HUES6 (cell line): ENCODE measurements at regions not wholly inside any gene's neighbourhood (a gene's known extent, or its start where the extent isn't known, plus 50 kb on each side); places are given as distances from the start of the nearest gene placed in this dataset.

Experiments
- H3K27ac ChIP-seq: 2 replicates; pipeline ENCODE4 v1.7.0; 2013; ENCODE audit warnings: low read depth, mild to moderate bottlenecking, low read length, inconsistent platforms
- H3K27me3 ChIP-seq: 2 replicates; pipeline ENCODE4 v1.6.1; 2013; ENCODE audit warnings: low read length; ENCODE audit not compliant: control insufficient read depth, insufficient read depth
- H3K36me3 ChIP-seq: 2 replicates; pipeline ENCODE4 v1.6.1; 2013; ENCODE audit warnings: low read length; ENCODE audit not compliant: control insufficient read depth, insufficient read depth
- H3K4me1 ChIP-seq: 2 replicates; pipeline ENCODE4 v1.6.1; 2013; ENCODE audit warnings: low read length; ENCODE audit not compliant: control insufficient read depth, insufficient read depth
- H3K4me3 ChIP-seq: 2 replicates; pipeline ENCODE4 v1.5.1; 2013; ENCODE audit warnings: low read depth, low read length
- H3K9ac ChIP-seq: one replicate; pipeline ENCODE4 v1.6.1; 2013; ENCODE audit warnings: mild to moderate bottlenecking, low read length
- H3K9me3 ChIP-seq: 2 replicates; pipeline ENCODE4 v1.6.1; 2013; ENCODE audit warnings: low read depth, low read length; ENCODE audit not compliant: control insufficient read depth, insufficient read depth

DNA sequence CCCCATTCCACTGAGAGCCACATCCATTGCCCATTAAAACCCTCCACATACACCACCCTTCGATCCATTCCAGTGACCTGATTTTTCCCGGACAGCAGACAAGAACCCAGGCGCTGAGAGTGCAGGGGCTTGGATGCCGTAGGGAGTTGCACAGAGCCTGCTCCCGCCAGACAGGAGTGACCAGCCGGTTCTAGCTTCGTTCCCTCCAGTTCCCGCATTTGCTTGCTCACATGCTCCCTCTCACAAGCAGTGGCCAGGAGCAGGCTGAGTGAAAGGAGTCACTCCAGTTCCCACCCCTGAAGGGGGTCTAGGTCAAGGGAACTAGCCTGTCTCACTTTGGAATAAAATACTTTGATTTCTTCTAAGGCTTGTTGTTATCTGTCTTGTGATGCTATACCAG lies 119.5 kb downstream of the SKIDA1 start:
- Histone ChIP-seq H3K27ac (no peak overlapping the region), H3K4me1 (peaks cover 30% of the 10 kb centered on the region), H3K9me3 (peaks cover 8% of the 10 kb centered on the region), H3K9ac (no peak overlapping the region), H3K36me3 (no peaks in the 10 kb centered on the region), H3K27me3 (no peaks in the 10 kb centered on the region), H3K4me3 (no peak overlapping the region)

DNA sequence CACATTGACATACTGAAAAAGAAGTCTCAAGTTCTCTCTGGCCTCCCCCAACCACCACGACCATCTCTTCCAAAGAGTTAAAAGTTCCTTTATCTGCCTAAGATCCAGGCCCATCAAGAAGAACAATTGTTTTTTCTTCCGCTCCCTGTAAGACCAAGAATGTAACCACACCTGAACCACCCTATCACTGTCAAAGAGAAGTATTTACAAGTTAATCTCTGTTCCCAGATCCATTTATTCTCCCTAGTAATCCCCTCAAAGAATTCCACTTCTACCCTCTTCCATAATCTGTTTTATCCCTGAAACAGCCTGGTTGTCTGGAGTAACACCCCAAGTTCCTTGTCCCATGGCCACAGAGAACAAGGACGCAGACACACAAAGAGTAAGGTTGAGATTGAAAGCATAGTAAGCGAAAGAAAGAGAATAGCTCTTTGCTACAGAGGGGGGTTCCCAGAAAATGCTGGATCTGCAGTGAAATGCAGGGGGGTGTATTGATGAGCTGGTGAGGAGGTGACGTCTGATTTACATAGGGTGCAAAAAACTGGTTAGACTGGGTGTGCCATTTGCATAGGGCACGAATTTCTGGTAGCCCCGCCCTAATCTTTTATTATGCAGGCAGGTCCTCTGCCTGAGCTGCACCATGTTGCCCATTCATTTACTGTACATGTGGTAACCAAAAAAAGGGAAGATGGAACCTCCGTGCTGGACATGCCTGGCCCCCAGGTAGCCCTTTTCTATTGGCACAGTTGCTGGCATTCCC lies 122.0 kb downstream of the SKIDA1 start:
- Histone ChIP-seq H3K27ac (no peak overlapping the region), H3K9me3 (peaks cover 8% of the 10 kb centered on the region), H3K27me3 (no peaks in the 10 kb centered on the region), H3K4me1 (peaks cover 34% of the 10 kb centered on the region), H3K36me3 (no peaks in the 10 kb centered on the region), H3K4me3 (no peak overlapping the region), H3K9ac (no peak overlapping the region)

DNA sequence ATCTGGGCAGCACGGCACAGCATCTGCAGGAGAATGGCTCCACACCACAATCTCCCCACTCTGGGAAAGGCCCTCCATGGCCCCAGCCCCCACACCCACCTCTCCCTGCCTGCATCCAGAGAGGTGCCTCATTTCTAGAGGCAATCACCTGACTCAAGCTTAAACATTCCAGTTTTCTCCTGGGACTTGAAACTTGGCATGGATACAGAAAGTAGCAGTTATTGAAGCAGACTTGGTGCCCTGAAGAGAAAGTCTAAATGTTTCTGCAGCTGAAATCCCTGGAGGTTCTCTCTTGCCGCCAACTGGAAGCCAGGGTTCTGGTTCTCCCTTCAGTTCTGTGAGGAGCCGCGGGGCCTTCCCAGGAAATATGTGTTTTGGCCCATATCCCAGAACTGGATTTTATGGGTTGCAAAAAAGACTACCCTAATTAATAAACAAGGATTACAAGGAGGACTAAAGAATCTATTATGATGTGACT lies 122.8 kb downstream of the SKIDA1 start:
- Histone ChIP-seq H3K4me1 (peaks cover 29% of the 10 kb centered on the region; the same call in 1 of the 2 replicates), H3K9me3 (peaks cover 8% of the 10 kb centered on the region), H3K27ac (no peak overlapping the region), H3K36me3 (no peaks in the 10 kb centered on the region), H3K9ac (no peak overlapping the region), H3K27me3 (no peaks in the 10 kb centered on the region), H3K4me3 (no peak overlapping the region)

DNA sequence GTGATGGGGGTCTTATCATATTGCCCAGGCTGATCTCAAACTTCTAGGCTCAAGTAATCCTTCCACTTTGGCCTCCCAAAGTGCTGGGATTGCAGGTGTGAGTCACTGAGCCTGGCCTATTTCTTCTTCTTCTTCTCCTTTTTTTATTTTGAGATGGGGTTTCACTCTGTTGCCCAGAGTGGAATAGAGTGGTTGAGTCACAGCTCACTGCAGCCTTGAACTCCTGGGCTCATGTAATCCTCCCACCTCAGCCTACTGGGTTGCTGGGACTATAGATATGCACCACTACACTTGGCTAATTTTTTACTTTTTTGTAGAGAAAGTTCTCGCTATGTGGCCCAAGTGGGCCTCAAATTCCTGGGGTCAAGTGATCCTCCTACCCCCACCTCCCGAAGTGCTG lies 124.3 kb downstream of the SKIDA1 start:
- Histone ChIP-seq H3K36me3 (no peaks in the 10 kb centered on the region), H3K4me1 (peaks cover 18% of the 10 kb centered on the region; the same call in 1 of the 2 replicates), H3K4me3 (no peak overlapping the region), H3K9ac (no peak overlapping the region), H3K27ac (no peak overlapping the region), H3K27me3 (no peaks in the 10 kb centered on the region), H3K9me3 (peaks cover 8% of the 10 kb centered on the region)

DNA sequence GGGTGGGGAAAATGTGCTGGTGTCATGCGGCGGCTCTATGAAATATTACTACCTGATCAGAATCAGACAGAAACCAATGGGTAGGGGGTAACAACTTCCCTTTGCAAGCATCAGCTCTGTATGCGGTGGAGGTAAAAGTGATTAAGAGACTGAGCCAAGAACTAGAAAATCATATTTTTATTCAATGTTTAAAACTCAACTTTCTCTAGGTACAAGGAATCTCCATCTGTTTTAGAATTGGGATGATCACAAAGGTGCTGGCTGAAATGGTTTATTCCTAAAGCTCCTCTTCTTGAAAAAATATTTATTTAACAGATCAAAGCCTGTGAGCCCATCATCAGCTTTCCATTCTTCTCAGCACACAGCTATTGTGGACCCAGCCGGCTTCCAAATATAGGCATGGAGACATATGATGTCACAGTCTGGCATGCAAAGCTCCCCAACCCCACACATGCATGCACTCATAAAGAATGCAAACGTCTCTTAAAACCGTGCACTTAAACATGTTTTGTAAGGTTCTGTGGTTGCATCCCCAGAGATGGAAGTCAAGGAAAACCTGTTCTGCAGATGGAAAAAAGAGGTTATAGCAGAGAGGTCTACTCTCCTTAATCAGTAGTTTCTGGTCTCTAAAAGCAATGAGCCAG lies 126.0 kb downstream of the SKIDA1 start:
- Histone ChIP-seq H3K27ac (no peak overlapping the region), H3K36me3 (no peaks in the 10 kb centered on the region), H3K27me3 (no peaks in the 10 kb centered on the region), H3K9ac (no peak overlapping the region), H3K4me3 (no peak overlapping the region), H3K4me1 (peaks cover 18% of the 10 kb centered on the region; the same call in 1 of the 2 replicates), H3K9me3 (no peaks in the 10 kb centered on the region)

DNA sequence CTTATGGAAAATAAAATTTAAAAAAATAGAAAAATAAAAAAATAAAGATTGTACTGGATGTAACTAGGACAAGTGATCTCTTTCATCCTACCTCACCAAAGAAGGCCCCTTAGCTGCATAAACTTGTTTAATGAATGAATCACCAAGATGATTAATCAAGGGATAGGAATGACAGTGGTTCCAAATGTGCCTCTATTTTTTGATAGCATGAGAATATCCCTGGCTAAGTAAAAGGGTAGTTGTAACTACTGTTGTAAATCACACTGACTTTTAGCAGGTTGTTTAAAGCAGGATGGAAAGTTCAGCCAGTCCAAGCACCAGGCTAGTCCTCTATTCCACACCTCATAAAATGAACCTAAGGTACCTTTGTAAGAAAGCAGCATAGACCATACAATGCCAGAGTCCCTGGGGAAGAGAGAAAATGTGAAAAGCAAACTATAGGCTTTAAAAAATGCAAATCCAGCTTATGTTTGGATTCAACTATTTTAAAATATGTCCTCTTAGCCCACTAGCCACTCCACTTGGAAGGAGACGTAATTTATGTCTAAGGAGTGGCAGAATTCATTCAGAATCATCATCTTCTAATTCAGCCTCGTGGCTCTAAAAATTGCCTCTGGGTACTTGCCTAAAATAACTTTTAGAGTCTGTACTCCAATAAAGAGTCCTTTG lies 126.8 kb downstream of the SKIDA1 start:
- Histone ChIP-seq H3K4me1 (peaks cover 16% of the 10 kb centered on the region; the same call in 1 of the 2 replicates), H3K27me3 (no peaks in the 10 kb centered on the region), H3K4me3 (no peak overlapping the region), H3K9me3 (no peaks in the 10 kb centered on the region), H3K9ac (no peak overlapping the region), H3K27ac (no peak overlapping the region), H3K36me3 (no peaks in the 10 kb centered on the region)

DNA sequence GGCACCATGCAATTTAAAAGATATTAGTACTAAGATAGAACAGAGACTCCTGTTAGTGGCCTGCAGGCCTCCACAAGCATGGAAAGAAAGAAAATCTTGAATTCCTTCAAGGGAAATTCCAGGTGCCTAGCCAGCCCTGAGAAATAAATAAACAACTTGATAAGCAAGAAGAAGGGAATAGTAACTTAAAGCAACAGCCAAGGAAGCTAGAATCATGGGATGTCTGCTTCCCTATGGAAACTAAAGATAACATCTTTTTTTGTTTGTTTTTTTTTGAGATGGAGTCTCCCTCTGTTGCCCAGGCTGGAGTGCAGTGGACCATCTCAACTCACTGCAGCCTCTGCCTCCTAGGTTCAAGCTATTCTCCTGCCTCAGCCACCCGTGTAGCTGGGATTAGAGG lies 128.6 kb downstream of the SKIDA1 start:
- Histone ChIP-seq H3K4me1 (0 out of 2 replicates have a peak, but pooled peaks cover 4% of the 10 kb centered on the region), H3K9me3 (no peaks in the 10 kb centered on the region), H3K36me3 (no peaks in the 10 kb centered on the region)

DNA sequence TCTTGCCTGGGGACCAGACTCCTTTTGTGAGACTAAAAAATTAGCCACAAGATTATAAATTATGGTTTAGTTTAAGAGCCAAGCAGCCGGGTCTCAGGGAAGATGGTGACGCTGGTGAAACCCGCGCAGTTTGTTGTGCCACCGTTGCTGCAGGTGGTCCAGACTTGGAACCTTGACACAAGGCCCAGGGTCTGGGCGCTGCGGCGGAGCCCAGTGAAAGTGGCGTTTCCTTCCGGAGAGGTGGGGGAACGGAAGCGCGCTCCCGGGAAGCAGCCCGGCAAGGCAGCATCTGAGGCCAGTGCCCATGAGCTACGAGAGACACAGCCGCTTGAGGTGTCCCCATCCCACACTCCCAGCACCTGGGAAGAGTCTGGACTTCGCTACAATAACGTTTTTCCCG lies 131.6 kb downstream of the SKIDA1 start:
- no peaks in the 10 kb centered on the region for H3K27me3 ChIP-seq
- H3K9me3 ChIP-seq, result no peaks in the 10 kb centered on the region
- peaks cover 18% of the 10 kb centered on the region for H3K4me1 ChIP-seq

More for the DNA sequence above, 128.6 kb downstream of the SKIDA1 start:
- no peak overlapping the region for H3K4me3 ChIP-seq
- no peak overlapping the region for H3K27ac ChIP-seq
- no peaks in the 10 kb centered on the region for H3K27me3 ChIP-seq
- H3K9ac ChIP-seq, result no peak overlapping the region

DNA sequence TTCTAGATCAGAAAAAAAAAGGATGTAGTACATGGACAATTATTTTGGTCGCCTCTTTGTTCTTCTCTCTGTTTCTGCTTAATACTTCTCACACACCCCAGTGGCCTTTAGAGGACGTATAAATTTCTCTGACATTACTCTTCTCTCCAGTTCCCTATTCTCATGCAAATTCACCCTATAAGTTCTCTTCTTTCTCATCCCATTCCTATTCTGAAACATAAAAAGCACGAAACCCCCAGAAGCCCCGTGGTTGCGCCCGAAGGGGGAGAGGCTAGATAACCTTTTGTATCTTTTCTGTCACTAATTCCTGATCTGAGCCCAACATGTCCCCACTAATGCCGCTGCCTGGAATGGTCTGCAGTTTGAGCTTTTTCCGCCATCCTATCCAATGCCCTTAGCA lies 136.9 kb downstream of the SKIDA1 start:
- no peaks in the 10 kb centered on the region for H3K36me3 ChIP-seq
- H3K27me3 ChIP-seq, result no peaks in the 10 kb centered on the region
- H3K4me1 ChIP-seq, result peaks cover 35% of the 10 kb centered on the region
- peak overlapping the region; percentile 43 for H3K9ac ChIP-seq
- H3K4me3 ChIP-seq, result no peak overlapping the region
- no peaks in the 10 kb centered on the region for H3K9me3 ChIP-seq
- H3K27ac ChIP-seq, result peak overlapping the region; percentile 48

More for the DNA sequence above, 131.6 kb downstream of the SKIDA1 start:
- no peaks in the 10 kb centered on the region for H3K36me3 ChIP-seq
- no peak overlapping the region for H3K4me3 ChIP-seq
- no peak overlapping the region for H3K27ac ChIP-seq
- no peak overlapping the region for H3K9ac ChIP-seq

DNA sequence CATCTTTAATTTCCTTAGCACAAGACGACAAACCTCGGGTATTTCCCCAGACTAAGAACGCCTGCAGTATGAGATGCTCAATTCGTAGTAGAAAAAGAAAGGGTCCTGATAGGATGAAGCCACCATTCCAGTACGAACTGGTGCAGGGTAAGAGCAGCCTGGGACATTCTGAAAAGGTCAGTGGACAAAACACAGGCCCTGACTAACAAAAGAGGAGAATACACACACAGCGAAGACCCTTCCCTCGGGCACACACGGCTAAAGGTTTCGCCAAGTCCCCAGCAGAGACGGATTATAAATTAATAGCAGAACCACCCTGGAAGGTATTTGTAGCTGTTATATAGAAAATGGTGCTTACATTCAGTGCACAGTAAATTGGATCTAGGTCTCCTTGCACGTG lies 137.6 kb downstream of the SKIDA1 start:
- H3K36me3 ChIP-seq, result no peaks in the 10 kb centered on the region
- H3K9ac ChIP-seq, result no peak overlapping the region
- H3K27ac ChIP-seq, result no peak overlapping the region
- no peak overlapping the region for H3K4me3 ChIP-seq
- no peaks in the 10 kb centered on the region for H3K27me3 ChIP-seq
- H3K4me1 ChIP-seq, result peaks cover 35% of the 10 kb centered on the region
- no peaks in the 10 kb centered on the region for H3K9me3 ChIP-seq
